HEK293 (cell line): ENCODE measurements at regions not wholly inside any gene's neighbourhood (a gene's known extent, or its start where the extent isn't known, plus 50 kb on each side); places are given as distances from the start of the nearest gene placed in this dataset.

ENCODE experiments used
- CTCF ChIA-PET: fragments of 350-600 bp; formaldehyde crosslinking; extraction: SDS; loops from one replicate; lab custom pipeline; 2021; ENCODE audit warnings: antibody characterized with exemption; lab: Yijun Ruan, JAX
- POLR2A ChIA-PET: fragments of 300-600 bp; formaldehyde crosslinking; extraction: SDS; loops from one replicate; lab custom pipeline; 2020; ENCODE audit warnings: antibody characterized with exemption, inconsistent platforms; lab: Yijun Ruan, JAX
- H3K27ac ChIP-seq: fragments of 200-500 bp; sonication (Bioruptor generic); 2 replicates; pipeline ENCODE4 v1.5.1; 2014; ENCODE audit warnings: low read depth, low read length, control low read depth, inconsistent platforms; ENCODE audit errors: extremely low read depth
- H3K36me3 ChIP-seq, 2 experiments: fragments of 200-500 bp in 1 of 2; sonication (Bioruptor generic) in 1 of 2; 1 replicate in 1 of 2; 2 replicates in 1 of 2; pipeline ENCODE4 v1.5.1; 2014 to 2017; ENCODE audit warnings: inconsistent platforms in 2 of 2, low read length in 2 of 2; ENCODE audit not compliant: control insufficient read depth in 2 of 2, insufficient read depth in 1 of 2
- H3K4me1 ChIP-seq: fragments of 200-500 bp; sonication (Bioruptor generic); 2 replicates; pipeline ENCODE4 v1.5.1; 2014; ENCODE audit warnings: mild to moderate bottlenecking, low read length, inconsistent platforms; ENCODE audit not compliant: control insufficient read depth, insufficient read depth
- H3K4me3 ChIP-seq: 2 replicates; pipeline ENCODE4 v1.5.1; 2011; ENCODE audit warnings: low read depth, mild to moderate bottlenecking, control low read depth, low read length, moderate library complexity
- H3K9me3 ChIP-seq: fragments of 200-500 bp; sonication (Bioruptor generic); 2 replicates; pipeline ENCODE4 v1.5.1; 2014; ENCODE audit warnings: low read depth, low read length, inconsistent platforms; ENCODE audit not compliant: control insufficient read depth, insufficient read depth
- EGR2 ChIP-seq: fragments of 450-650 bp; formaldehyde crosslinking; IDR thresholded peaks from 2 replicates; pipeline ENCODE4 v1.5.1; 2016; ENCODE audit warnings: low read depth, missing biosample characterization, missing genetic modification characterization
- KLF17 ChIP-seq: fragments of 450-650 bp; formaldehyde crosslinking; IDR thresholded peaks from 2 replicates; pipeline ENCODE4 v1.5.1; 2016; ENCODE audit warnings: missing biosample characterization, missing genetic modification characterization
- KLF7 ChIP-seq: fragments of 450-650 bp; formaldehyde crosslinking; IDR thresholded peaks from 2 replicates; pipeline ENCODE4 v1.5.1; 2016; ENCODE audit warnings: missing biosample characterization, missing genetic modification characterization, borderline replicate concordance
- OSR2 ChIP-seq: fragments of 450-650 bp; formaldehyde crosslinking; IDR thresholded peaks from 2 replicates; pipeline ENCODE4 v1.5.1; 2016; ENCODE audit warnings: missing biosample characterization, missing genetic modification characterization
- RBAK ChIP-seq: fragments of 450-650 bp; formaldehyde crosslinking; IDR thresholded peaks from 2 replicates; pipeline ENCODE4 v1.5.1; 2016; ENCODE audit warnings: missing biosample characterization, missing genetic modification characterization
- SP7 ChIP-seq: fragments of 450-650 bp; formaldehyde crosslinking; IDR thresholded peaks from 2 replicates; pipeline ENCODE4 v1.5.1; 2016; ENCODE audit warnings: missing biosample characterization, missing genetic modification characterization
- ZBTB11 ChIP-seq: fragments of 450-650 bp; formaldehyde crosslinking; conservative IDR thresholded peaks from 2 replicates; pipeline ENCODE4 v1.5.1; 2016; ENCODE audit warnings: low read depth, missing biosample characterization, missing genetic modification characterization
- ZNF133 ChIP-seq: fragments of 450-650 bp; formaldehyde crosslinking; IDR thresholded peaks from 2 replicates; pipeline ENCODE4 v1.5.1; 2016; ENCODE audit warnings: missing biosample characterization, missing genetic modification characterization
- ZNF239 ChIP-seq: fragments of 450-650 bp; formaldehyde crosslinking; IDR thresholded peaks from 2 replicates; pipeline ENCODE4 v1.5.1; 2016; ENCODE audit warnings: missing biosample characterization, missing genetic modification characterization
- ZNF280D ChIP-seq: fragments of 450-650 bp; formaldehyde crosslinking; IDR thresholded peaks from 2 replicates; pipeline ENCODE4 v1.5.1; 2016; ENCODE audit warnings: missing biosample characterization, missing genetic modification characterization
- ZNF398 ChIP-seq: fragments of 450-650 bp; formaldehyde crosslinking; IDR thresholded peaks from 2 replicates; pipeline ENCODE4 v1.5.1; 2017; ENCODE audit warnings: missing biosample characterization, missing genetic modification characterization
- ZNF423 ChIP-seq: fragments of 450-650 bp; formaldehyde crosslinking; IDR thresholded peaks from 2 replicates; pipeline ENCODE4 v1.5.1; 2016; ENCODE audit warnings: missing biosample characterization, missing genetic modification characterization
- ZNF449 ChIP-seq: fragments of 450-650 bp; formaldehyde crosslinking; IDR thresholded peaks from 2 replicates; pipeline ENCODE4 v1.5.1; 2017; ENCODE audit warnings: missing biosample characterization, mild to moderate bottlenecking, missing genetic modification characterization, moderate library complexity
- ZNF529 ChIP-seq: fragments of 450-650 bp; formaldehyde crosslinking; IDR thresholded peaks from 2 replicates; pipeline ENCODE4 v1.5.1; 2017; ENCODE audit warnings: missing genetic modification characterization, missing biosample characterization; ENCODE audit not compliant: insufficient replicate concordance
- ZNF548 ChIP-seq: fragments of 450-650 bp; formaldehyde crosslinking; IDR thresholded peaks from 2 replicates; pipeline ENCODE4 v1.5.1; 2016; ENCODE audit warnings: missing biosample characterization, missing genetic modification characterization
- ZNF585B ChIP-seq: fragments of 450-650 bp; formaldehyde crosslinking; IDR thresholded peaks from 2 replicates; pipeline ENCODE4 v1.5.1; 2016; ENCODE audit warnings: missing biosample characterization, missing genetic modification characterization
- ZNF624 ChIP-seq: fragments of 450-650 bp; formaldehyde crosslinking; IDR thresholded peaks from 2 replicates; pipeline ENCODE4 v1.5.1; 2017; ENCODE audit warnings: missing biosample characterization, missing genetic modification characterization
- ZNF639 ChIP-seq: fragments of 450-650 bp; formaldehyde crosslinking; IDR thresholded peaks from 2 replicates; pipeline ENCODE4 v1.5.1; 2016; ENCODE audit warnings: missing biosample characterization, missing genetic modification characterization
- ZNF76 ChIP-seq: fragments of 450-650 bp; formaldehyde crosslinking; IDR thresholded peaks from 2 replicates; pipeline ENCODE4; 2016; ENCODE audit warnings: low read depth, missing biosample characterization, missing genetic modification characterization, borderline replicate concordance
- ZNF830 ChIP-seq: fragments of 450-650 bp; IDR thresholded peaks from 2 replicates; pipeline ENCODE4 v1.5.0; 2018; ENCODE audit warnings: missing biosample characterization, missing genetic modification characterization, low read depth, mild to moderate bottlenecking, moderate library complexity
- ZSCAN4 ChIP-seq: fragments of 450-650 bp; formaldehyde crosslinking; IDR thresholded peaks from 2 replicates; pipeline ENCODE4 v1.5.1; 2017; ENCODE audit warnings: missing biosample characterization, missing genetic modification characterization

GRCh38 chr4:173919861-173920260 lies 363.6 kb downstream of the FBXO8 start (continued):
- TF ChIP-seq ZBTB11, result no peak
- no peak for TF ChIP-seq ZNF398
- TF ChIP-seq ZNF76 (tag by site-specific recombination), result no peak
- TF ChIP-seq ZNF624 (tag by site-specific recombination), result no peak
- no peak for TF ChIP-seq ZNF639 (tag by site-specific recombination)
- no peak for TF ChIP-seq ZNF280D (tag by site-specific recombination)
- TF ChIP-seq RBAK (tag by site-specific recombination), result no peak
- no peak for TF ChIP-seq SP7 (tag by site-specific recombination)
- TF ChIP-seq EGR2 (tag by site-specific recombination), result no peak

GRCh38 chr4:173919196-173919595 lies 364.3 kb downstream of the FBXO8 start:
- Histone ChIP-seq H3K36me3 (no peaks in the 10 kb centered on the region), H3K9me3 (no peaks in the 10 kb centered on the region), H3K4me1 (peaks cover 7% of the 10 kb centered on the region; the same call in 1 of the 2 replicates), H3K4me3 (no peak overlapping the region), H3K27ac (no peak overlapping the region)
- CTCF ChIA-PET, result no interaction called here
- POLR2A ChIA-PET, result no interaction called here
- TF ChIP-seq ZNF529 (no peak), KLF17 (tag by site-specific recombination) (no peak), ZNF585B (tag by site-specific recombination) (no peak), ZNF239 (no peak), ZNF133 (tag by site-specific recombination) (no peak), ZNF398 (no peak), KLF7 (tag by site-specific recombination) (no peak), ZNF830 (tag by site-specific recombination) (no peak), ZSCAN4 (tag by site-specific recombination) (no peak), OSR2 (tag by site-specific recombination) (no peak), ZNF449 (tag by site-specific recombination) (no peak), ZNF423 (tag by site-specific recombination) (no peak), ZNF548 (tag by site-specific recombination) (no peak)
